ENCODE measurements at regions not wholly inside any gene's neighbourhood (a gene's known extent, or its start where the extent isn't known, plus 50 kb on each side); places are given as distances from the start of the nearest gene placed in this dataset.

GRCh38 chr5:173515526-173515925, 100.9 kb downstream of the BOD1 start:
- Histone ChIP-seq H3K4me3 (ENCODE audit: low read depth, low read length, poor library complexity, severe bottlenecking) (no peak overlapping the region), H3F3A (ENCODE audit: insufficient read depth, low read length) (no peaks in the 10 kb centered on the region), H3K9me3 (ENCODE audit: low read length) (peaks cover 3% of the 10 kb centered on the region; the same call in 1 of the 2 replicates), H3K27me3 (ENCODE audit: insufficient read depth, low read length) (no peaks in the 10 kb centered on the region), H3K27ac (ENCODE audit: low read depth, low read length, poor library complexity, severe bottlenecking) (no peak overlapping the region), H4K20me1 (ENCODE audit: insufficient read depth, low read length) (no peaks in the 10 kb centered on the region), H3K9ac (ENCODE audit: low read length) (no peak overlapping the region), H2AFZ (ENCODE audit: low read length) (no peak overlapping the region), H3K4me1 (ENCODE audit: insufficient read depth, low read length, severe bottlenecking) (no peaks in the 10 kb centered on the region), H3K4me2 (ENCODE audit: low read length) (no peak overlapping the region), H3K79me2 (ENCODE audit: insufficient read depth, low read length) (no peaks in the 10 kb centered on the region), H3K9me2 (ENCODE audit: low read depth, low read length) (peaks cover 3% of the 10 kb centered on the region; the same call in 1 of the 2 replicates), H3K36me3 (ENCODE audit: insufficient read depth, low read length) (no peaks in the 10 kb centered on the region)
- no peak for TF ChIP-seq EZH2 (IDR thresholded peaks at IDR 0.05; ENCODE audit: borderline replicate concordance, low read length)
- TF ChIP-seq CTCF (IDR thresholded peaks at IDR 0.05; ENCODE audit: low read length), result no peak

GRCh38 chr5:173514661-173515060, 101.8 kb downstream of the BOD1 start:
- Histone ChIP-seq H4K20me1 (ENCODE audit: insufficient read depth, low read length) (no peaks in the 10 kb centered on the region), H3K9ac (ENCODE audit: low read length) (no peak overlapping the region), H3K4me1 (ENCODE audit: insufficient read depth, low read length, severe bottlenecking) (no peaks in the 10 kb centered on the region), H3K36me3 (ENCODE audit: insufficient read depth, low read length) (no peaks in the 10 kb centered on the region), H3K27me3 (ENCODE audit: insufficient read depth, low read length) (no peaks in the 10 kb centered on the region), H3K9me2 (ENCODE audit: low read depth, low read length) (peaks cover 3% of the 10 kb centered on the region; the same call in 1 of the 2 replicates), H3K9me3 (ENCODE audit: low read length) (no peaks in the 10 kb centered on the region), H3K4me2 (ENCODE audit: low read length) (no peak overlapping the region), H3K79me2 (ENCODE audit: insufficient read depth, low read length) (no peaks in the 10 kb centered on the region), H2AFZ (ENCODE audit: low read length) (no peak overlapping the region), H3K4me3 (ENCODE audit: low read depth, low read length, poor library complexity, severe bottlenecking) (no peak overlapping the region), H3K27ac (ENCODE audit: low read depth, low read length, poor library complexity, severe bottlenecking) (no peak overlapping the region), H3F3A (ENCODE audit: insufficient read depth, low read length) (no peaks in the 10 kb centered on the region; the same call in 1 of the 2 replicates)
- TF ChIP-seq EZH2 (IDR thresholded peaks at IDR 0.05; ENCODE audit: borderline replicate concordance, low read length), result no peak
- TF ChIP-seq CTCF (IDR thresholded peaks at IDR 0.05; ENCODE audit: low read length), result no peak

- Histone ChIP-seq H3K4me3 (ENCODE audit: low read depth, low read length, poor library complexity, severe bottlenecking) (no peak overlapping the region), H3K79me2 (ENCODE audit: insufficient read depth, low read length) (no peaks in the 10 kb centered on the region), H3K9me3 (ENCODE audit: low read length) (no peaks in the 10 kb centered on the region), H3K27me3 (ENCODE audit: insufficient read depth, low read length) (no peaks in the 10 kb centered on the region), H3K36me3 (ENCODE audit: insufficient read depth, low read length) (no peaks in the 10 kb centered on the region), H3K4me2 (ENCODE audit: low read length) (no peak overlapping the region), H3K9me2 (ENCODE audit: low read depth, low read length) (peaks cover 3% of the 10 kb centered on the region; the same call in 1 of the 2 replicates), H3F3A (ENCODE audit: insufficient read depth, low read length) (no peaks in the 10 kb centered on the region; the same call in 1 of the 2 replicates), H3K9ac (ENCODE audit: low read length) (no peak overlapping the region), H3K27ac (ENCODE audit: low read depth, low read length, poor library complexity, severe bottlenecking) (no peak overlapping the region), H2AFZ (ENCODE audit: low read length) (no peak overlapping the region), H3K4me1 (ENCODE audit: insufficient read depth, low read length, severe bottlenecking) (no peaks in the 10 kb centered on the region), H4K20me1 (ENCODE audit: insufficient read depth, low read length) (no peaks in the 10 kb centered on the region)
- no peak for TF ChIP-seq EZH2 (IDR thresholded peaks at IDR 0.05; ENCODE audit: borderline replicate concordance, low read length)
- no peak for TF ChIP-seq CTCF (IDR thresholded peaks at IDR 0.05; ENCODE audit: low read length)
These were observed 102.9 kb downstream of the BOD1 start for GRCh38 chr5:173513521-173513991.

Measured in OCI-LY1 (cell line).